H9 (cell line): ENCODE measurements at regions not wholly inside any gene's neighbourhood (a gene's known extent, or its start where the extent isn't known, plus 50 kb on each side); places are given as distances from the start of the nearest gene placed in this dataset.

Source experiments
- DNase-seq: peaks from one replicate; pipeline ENCODE4 v3.0.0-alpha.2; 2017
- H2AFZ ChIP-seq: one replicate; pipeline ENCODE4 v1.6.1; 2013; ENCODE audit warnings: mild to moderate bottlenecking, low read length, control low read depth, moderate library complexity
- H2AK5ac ChIP-seq: 2 replicates; pipeline ENCODE4 v1.6.1; 2013; ENCODE audit warnings: low read length, control low read depth, mixed read lengths; ENCODE audit not compliant: insufficient read length
- H2BK120ac ChIP-seq: one replicate; pipeline ENCODE4 v1.6.1; 2013; ENCODE audit warnings: low read depth, mild to moderate bottlenecking, low read length, control low read depth, inconsistent platforms; ENCODE audit not compliant: poor library complexity, severe bottlenecking
- H2BK12ac ChIP-seq: 2 replicates; pipeline ENCODE4 v1.6.1; 2013; ENCODE audit warnings: low read length, control low read depth, mixed read lengths, low read depth; ENCODE audit not compliant: insufficient read length
- H2BK15ac ChIP-seq: 2 replicates; pipeline ENCODE4 v1.6.1; 2013; ENCODE audit warnings: low read depth, low read length, control low read depth
- H2BK20ac ChIP-seq: one replicate; pipeline ENCODE4 v1.6.1; 2013; ENCODE audit warnings: low read depth, mild to moderate bottlenecking, low read length, control low read depth, inconsistent platforms; ENCODE audit not compliant: poor library complexity, severe bottlenecking
- H2BK5ac ChIP-seq: 2 replicates; pipeline ENCODE4 v1.6.1; 2013; ENCODE audit warnings: low read length, control low read depth, mixed read lengths; ENCODE audit not compliant: insufficient read length
- H3K14ac ChIP-seq: 2 replicates; pipeline ENCODE4 v1.6.1; 2013; ENCODE audit warnings: low read length, control low read depth; ENCODE audit not compliant: insufficient read depth
- H3K18ac ChIP-seq: 2 replicates; pipeline ENCODE4 v1.6.1; 2013; ENCODE audit warnings: low read depth, mild to moderate bottlenecking, mixed read lengths, low read length, control low read depth; ENCODE audit not compliant: insufficient read length
- H3K23ac ChIP-seq: 2 replicates; pipeline ENCODE4 v1.6.1; 2013; ENCODE audit warnings: low read length, control low read depth, mixed read lengths, low read depth; ENCODE audit not compliant: insufficient read length
- H3K23me2 ChIP-seq: 2 replicates; pipeline ENCODE4 v1.6.1; 2013; ENCODE audit warnings: low read depth, mild to moderate bottlenecking, mixed read lengths, low read length, control low read depth; ENCODE audit not compliant: insufficient read length, poor library complexity, severe bottlenecking
- H3K27ac ChIP-seq: 2 replicates; pipeline ENCODE4 v1.5.1; 2013; ENCODE audit warnings: low read length, control low read depth, mixed read lengths, low read depth; ENCODE audit not compliant: insufficient read length
- H3K27me3 ChIP-seq: 2 replicates; pipeline ENCODE4 v1.6.1; 2013; ENCODE audit warnings: low read length, control low read depth, inconsistent platforms; ENCODE audit not compliant: insufficient read depth
- H3K4ac ChIP-seq: 2 replicates; pipeline ENCODE4 v1.6.1; 2013; ENCODE audit warnings: low read depth, mild to moderate bottlenecking, control low read depth, inconsistent platforms, low read length, moderate library complexity
- H3K4me1 ChIP-seq: 2 replicates; pipeline ENCODE4 v1.6.1; 2013; ENCODE audit warnings: low read length, control low read depth, inconsistent platforms; ENCODE audit not compliant: insufficient read depth
- H3K4me2 ChIP-seq: 2 replicates; pipeline ENCODE4 v1.6.1; 2013; ENCODE audit warnings: low read length, control low read depth, mixed read lengths; ENCODE audit not compliant: insufficient read length, insufficient read depth
- H3K56ac ChIP-seq: 2 replicates; pipeline ENCODE4 v1.6.1; 2013; ENCODE audit warnings: low read depth, mild to moderate bottlenecking, mixed read lengths, low read length, control low read depth; ENCODE audit not compliant: insufficient read length
- H3K79me1 ChIP-seq: 2 replicates; pipeline ENCODE4 v1.6.1; 2013; ENCODE audit warnings: low read depth, mild to moderate bottlenecking, moderate library complexity, low read length, control low read depth, inconsistent platforms; ENCODE audit not compliant: insufficient read depth, poor library complexity, severe bottlenecking
- H3K79me2 ChIP-seq: 2 replicates; pipeline ENCODE4 v1.6.1; 2013; ENCODE audit warnings: low read length, control low read depth, inconsistent platforms; ENCODE audit not compliant: insufficient read depth
- H3K9ac ChIP-seq: 2 replicates; pipeline ENCODE4 v1.6.1; 2013; ENCODE audit warnings: low read length, control low read depth, mixed read lengths; ENCODE audit not compliant: insufficient read length; ENCODE audit errors: extremely low read depth
- H3K9me3 ChIP-seq: one replicate; pipeline ENCODE4 v1.6.1; 2013; ENCODE audit warnings: low read depth, low read length, inconsistent platforms; ENCODE audit not compliant: control insufficient read depth
- H3T11ph ChIP-seq: one replicate; pipeline ENCODE4 v1.6.1; 2013; ENCODE audit warnings: mild to moderate bottlenecking, low read length, control low read depth, inconsistent platforms
- H4K20me1 ChIP-seq: one replicate; pipeline ENCODE4 v1.6.1; 2013; ENCODE audit not compliant: control insufficient read depth, insufficient read length, insufficient read depth
- H4K5ac ChIP-seq: 2 replicates; pipeline ENCODE4 v1.6.1; 2013; ENCODE audit warnings: low read depth, mild to moderate bottlenecking, mixed read lengths, low read length, control low read depth; ENCODE audit not compliant: insufficient read length
- H4K8ac ChIP-seq: replicated peaks from 2 replicates; pipeline ENCODE4 v1.6.1; 2013; ENCODE audit warnings: low read length, control low read depth, mixed read lengths, low read depth; ENCODE audit not compliant: insufficient read length
- H4K91ac ChIP-seq: 2 replicates; pipeline ENCODE4 v1.6.1; 2013; ENCODE audit warnings: low read depth, mild to moderate bottlenecking, moderate library complexity, mixed read lengths, low read length, control low read depth; ENCODE audit not compliant: insufficient read length
- H3K27ac Mint-ChIP-seq, 3 experiments: 2 replicates in 2 of 3; 3 replicates in 1 of 3; pipeline ENCODE4 v1.8.0; 2020 to 2021; ENCODE audit warnings: mixed read lengths in 3 of 3, mild to moderate bottlenecking in 1 of 3, moderate library complexity in 1 of 3
- H3K27me3 Mint-ChIP-seq: 2 replicates; pipeline ENCODE4 v1.8.0; 2021; ENCODE audit warnings: low read depth, mild to moderate bottlenecking, moderate library complexity, mixed read lengths
- H3K36me3 Mint-ChIP-seq, 3 experiments: 2 replicates in 2 of 3; 3 replicates in 1 of 3; pipeline ENCODE4 v1.8.0; 2020 to 2021; ENCODE audit warnings: low read depth in 3 of 3, mixed read lengths in 3 of 3; ENCODE audit not compliant: insufficient read depth in 1 of 3
- H3K4me1 Mint-ChIP-seq, 2 experiments: 2 replicates each; pipeline ENCODE4 v1.8.0; 2020; ENCODE audit warnings: mixed read lengths in 2 of 2
- H3K4me3 Mint-ChIP-seq, 2 experiments: 2 replicates in 1 of 2; 3 replicates in 1 of 2; pipeline ENCODE4 v1.8.0; 2020 to 2021; ENCODE audit warnings: mild to moderate bottlenecking in 2 of 2, mixed read lengths in 2 of 2, moderate library complexity in 1 of 2
- H3K9me3 Mint-ChIP-seq, 2 experiments: 2 replicates in 1 of 2; 3 replicates in 1 of 2; pipeline ENCODE4 v1.8.0; 2020; ENCODE audit warnings: mild to moderate bottlenecking in 2 of 2, mixed read lengths in 2 of 2, moderate library complexity in 1 of 2
- WGBS: extraction: QIAGEN DNeasy Blood & Tissue Kit; methylation state at CpG from one replicate; pipeline ENCODE4 v1.1.7; 2013; ENCODE audit warnings: missing lambda C conversion rate, low lambda C conversion rate, mixed read lengths; ENCODE audit not compliant: insufficient read length; ENCODE audit errors: extremely low coverage; 5-methylcytosine and 5-hydroxymethylcytosine counted together
- TF ChIP-seq, protein P1 (sequence below): fragments of 200-600 bp; sonication (generic); conservative IDR thresholded peaks from 3 replicates; pipeline ENCODE4 v1.8.0; 2021; ENCODE audit warnings: antibody characterized with exemption, mild to moderate bottlenecking

- Mint-ChIP-seq H3K4me3 (no peak overlapping the region), H3K4me1 (peaks cover 30 to 47% of the 10 kb centered on the region in 2 experiments), H3K9me3 (peaks cover 0 to 10% of the 10 kb centered on the region in 2 experiments; a peak in 3 of 5 replicates), H3K36me3 (peaks cover 0 to 1% (median 0%) of the 10 kb centered on the region in 3 experiments; a peak in 1 of 7 replicates), H3K27ac (peak overlapping the region in 1 of 3 experiments; percentile 61; a peak in 1 of 7 replicates), H3K27me3 (peaks cover 8% of the 10 kb centered on the region)
- no peaks in the 10 kb centered on the region for H4K20me1 ChIP-seq
- H3K79me2 ChIP-seq, result no peaks in the 10 kb centered on the region
- no peak overlapping the region for H2BK20ac ChIP-seq
- no peak overlapping the region for H4K5ac ChIP-seq
- 0 out of 2 replicates have a peak, but pooled peaks cover 4% of the 10 kb centered on the region for H3K4me1 ChIP-seq
- H2BK15ac ChIP-seq, result no peak overlapping the region
- no peak for DNase-seq
- H3K23me2 ChIP-seq, result no peaks in the 10 kb centered on the region
- H4K8ac ChIP-seq, result no peak overlapping the region
- no peak overlapping the region for H2AFZ ChIP-seq
- no peak overlapping the region for H3K27ac ChIP-seq
- H3K56ac ChIP-seq, result no peak overlapping the region
- no peak overlapping the region for H3K14ac ChIP-seq
- no peaks in the 10 kb centered on the region for H3K27me3 ChIP-seq
- no peak overlapping the region for H3K9ac ChIP-seq
- TF ChIP-seq, protein P1, sequence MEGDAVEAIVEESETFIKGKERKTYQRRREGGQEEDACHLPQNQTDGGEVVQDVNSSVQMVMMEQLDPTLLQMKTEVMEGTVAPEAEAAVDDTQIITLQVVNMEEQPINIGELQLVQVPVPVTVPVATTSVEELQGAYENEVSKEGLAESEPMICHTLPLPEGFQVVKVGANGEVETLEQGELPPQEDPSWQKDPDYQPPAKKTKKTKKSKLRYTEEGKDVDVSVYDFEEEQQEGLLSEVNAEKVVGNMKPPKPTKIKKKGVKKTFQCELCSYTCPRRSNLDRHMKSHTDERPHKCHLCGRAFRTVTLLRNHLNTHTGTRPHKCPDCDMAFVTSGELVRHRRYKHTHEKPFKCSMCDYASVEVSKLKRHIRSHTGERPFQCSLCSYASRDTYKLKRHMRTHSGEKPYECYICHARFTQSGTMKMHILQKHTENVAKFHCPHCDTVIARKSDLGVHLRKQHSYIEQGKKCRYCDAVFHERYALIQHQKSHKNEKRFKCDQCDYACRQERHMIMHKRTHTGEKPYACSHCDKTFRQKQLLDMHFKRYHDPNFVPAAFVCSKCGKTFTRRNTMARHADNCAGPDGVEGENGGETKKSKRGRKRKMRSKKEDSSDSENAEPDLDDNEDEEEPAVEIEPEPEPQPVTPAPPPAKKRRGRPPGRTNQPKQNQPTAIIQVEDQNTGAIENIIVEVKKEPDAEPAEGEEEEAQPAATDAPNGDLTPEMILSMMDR, result no peak
- H3T11ph ChIP-seq, result no peak overlapping the region
- H4K91ac ChIP-seq, result no peak overlapping the region
- no peak overlapping the region for H3K18ac ChIP-seq
- H2AK5ac ChIP-seq, result no peak overlapping the region
- no peak overlapping the region for H2BK12ac ChIP-seq
- no peaks in the 10 kb centered on the region for H3K9me3 ChIP-seq
- WGBS, result no CpG with 5 or more reads among the region's 12 CpGs
- no peak overlapping the region for H2BK5ac ChIP-seq
- no peaks in the 10 kb centered on the region for H3K79me1 ChIP-seq
- no peak overlapping the region for H3K4me2 ChIP-seq
- H2BK120ac ChIP-seq, result no peak overlapping the region
- no peak overlapping the region for H3K4ac ChIP-seq
- no peak overlapping the region for H3K23ac ChIP-seq
Measured at GRCh38 chr6:167492100-167492449, 167.2 kb downstream of the TTLL2 start.
